ENCODE measurements at regions not wholly inside any gene's neighbourhood (a gene's known extent, or its start where the extent isn't known, plus 50 kb on each side); places are given as distances from the start of the nearest gene placed in this dataset.
"Not testable (repeated sequence)": the region's sequence is repeated elsewhere in the genome, so short reads cannot be mapped to it uniquely, and the experiment has no call there.

DNA sequence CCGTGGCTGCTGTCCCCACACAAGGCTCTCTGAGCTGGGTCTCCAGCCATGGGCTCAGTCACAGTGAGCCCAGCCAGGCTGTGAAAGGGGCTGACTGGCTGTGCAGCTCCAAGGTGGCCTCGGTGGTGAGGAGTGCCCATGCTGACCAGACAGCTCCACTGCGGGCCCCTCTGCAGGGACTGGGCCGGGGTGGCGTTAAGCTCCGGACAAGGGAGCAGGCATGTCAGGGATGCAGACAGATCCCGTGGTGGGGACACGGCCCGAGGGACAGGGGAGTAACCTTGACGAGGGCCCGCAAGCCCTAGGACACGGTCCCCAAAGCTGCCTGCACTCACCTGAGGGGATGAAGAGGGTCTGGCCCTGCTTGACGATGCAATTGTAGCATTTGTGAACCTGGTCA lies 132.0 kb downstream of the TUBA3C start:
- TF ChIP-seq, protein P1, sequence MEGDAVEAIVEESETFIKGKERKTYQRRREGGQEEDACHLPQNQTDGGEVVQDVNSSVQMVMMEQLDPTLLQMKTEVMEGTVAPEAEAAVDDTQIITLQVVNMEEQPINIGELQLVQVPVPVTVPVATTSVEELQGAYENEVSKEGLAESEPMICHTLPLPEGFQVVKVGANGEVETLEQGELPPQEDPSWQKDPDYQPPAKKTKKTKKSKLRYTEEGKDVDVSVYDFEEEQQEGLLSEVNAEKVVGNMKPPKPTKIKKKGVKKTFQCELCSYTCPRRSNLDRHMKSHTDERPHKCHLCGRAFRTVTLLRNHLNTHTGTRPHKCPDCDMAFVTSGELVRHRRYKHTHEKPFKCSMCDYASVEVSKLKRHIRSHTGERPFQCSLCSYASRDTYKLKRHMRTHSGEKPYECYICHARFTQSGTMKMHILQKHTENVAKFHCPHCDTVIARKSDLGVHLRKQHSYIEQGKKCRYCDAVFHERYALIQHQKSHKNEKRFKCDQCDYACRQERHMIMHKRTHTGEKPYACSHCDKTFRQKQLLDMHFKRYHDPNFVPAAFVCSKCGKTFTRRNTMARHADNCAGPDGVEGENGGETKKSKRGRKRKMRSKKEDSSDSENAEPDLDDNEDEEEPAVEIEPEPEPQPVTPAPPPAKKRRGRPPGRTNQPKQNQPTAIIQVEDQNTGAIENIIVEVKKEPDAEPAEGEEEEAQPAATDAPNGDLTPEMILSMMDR (IDR thresholded peaks at IDR 0.05; ENCODE audit: low read length) = not testable (repeated sequence)
- TF ChIP-seq EZH2 (optimal IDR thresholded peaks at IDR 0.05; ENCODE audit: low read depth, low read length) = not testable (repeated sequence)

All from MM.1S (cell line).